HG03039 (cell line): ENCODE measurements at regions not wholly inside any gene's neighbourhood (a gene's known extent, or its start where the extent isn't known, plus 50 kb on each side); places are given as distances from the start of the nearest gene placed in this dataset.

Source experiments
- ATAC-seq: cut with Tn5 transposase; IDR thresholded peaks from one replicate; pipeline ENCODE4 v1.9.1; 2021; ENCODE audit warnings: mild to moderate bottlenecking, moderate library complexity; ENCODE audit not compliant: unreplicated experiment

- ATAC-seq: no peak
Observed at GRCh38 chr5:8756498-8757084, 789.3 kb downstream of the SEMA5A start.

DNA sequence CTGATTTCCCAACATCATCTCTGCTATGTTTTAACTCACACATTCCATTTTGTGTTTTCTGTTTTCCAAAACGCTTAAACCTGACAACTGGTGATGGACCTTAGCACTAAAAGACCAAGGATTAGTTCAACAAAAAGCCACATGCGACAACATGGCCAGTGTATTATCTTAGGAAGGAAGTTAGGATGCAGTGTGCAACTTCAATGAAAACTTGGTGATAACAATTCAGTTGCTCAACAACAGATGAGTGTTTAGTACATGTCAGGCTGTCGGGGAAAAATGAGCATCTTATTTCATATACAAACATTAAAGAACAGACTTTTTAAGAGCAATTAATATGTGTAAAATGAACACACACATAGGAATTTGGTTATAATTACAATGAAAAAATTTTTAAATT lies 780.0 kb downstream of the SEMA5A start:
- no peak for ATAC-seq

GRCh38 chr5:8766448-8766847 lies 779.4 kb downstream of the SEMA5A start:
- no peak for ATAC-seq

GRCh38 chr5:8767111-8767510 lies 778.8 kb downstream of the SEMA5A start:
- ATAC-seq: no peak

- no peak for ATAC-seq
Observed at GRCh38 chr5:8767746-8768145, 778.1 kb downstream of the SEMA5A start.

DNA sequence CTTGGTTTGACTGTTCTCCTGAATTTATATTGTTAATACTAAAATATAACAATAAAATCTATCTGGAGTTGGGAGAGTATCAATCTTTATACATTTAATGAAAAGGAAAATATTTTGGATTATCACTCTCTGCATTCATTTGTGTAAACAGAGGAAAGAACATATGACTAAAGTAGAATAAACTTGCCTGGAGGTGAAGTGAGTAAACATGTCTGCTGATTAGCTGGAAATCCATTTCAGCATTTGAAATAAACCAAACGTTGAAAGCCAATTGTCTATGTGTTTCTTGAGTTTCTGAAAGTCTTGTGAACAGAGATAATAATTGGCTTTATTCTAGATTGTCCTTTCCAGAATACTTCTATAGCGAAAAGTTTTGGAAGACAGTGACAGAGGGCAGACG lies 776.2 kb downstream of the SEMA5A start:
- ATAC-seq: no peak

- ATAC-seq: no peak
Observed at GRCh38 chr5:8770431-8770830, 775.4 kb downstream of the SEMA5A start.

GRCh38 chr5:8773046-8773615 lies 772.7 kb downstream of the SEMA5A start:
- ATAC-seq: no peak

GRCh38 chr5:8784692-8785091 lies 761.2 kb downstream of the SEMA5A start:
- ATAC-seq: no peak

GRCh38 chr5:8788246-8788645 lies 757.6 kb downstream of the SEMA5A start:
- ATAC-seq: no peak

DNA sequence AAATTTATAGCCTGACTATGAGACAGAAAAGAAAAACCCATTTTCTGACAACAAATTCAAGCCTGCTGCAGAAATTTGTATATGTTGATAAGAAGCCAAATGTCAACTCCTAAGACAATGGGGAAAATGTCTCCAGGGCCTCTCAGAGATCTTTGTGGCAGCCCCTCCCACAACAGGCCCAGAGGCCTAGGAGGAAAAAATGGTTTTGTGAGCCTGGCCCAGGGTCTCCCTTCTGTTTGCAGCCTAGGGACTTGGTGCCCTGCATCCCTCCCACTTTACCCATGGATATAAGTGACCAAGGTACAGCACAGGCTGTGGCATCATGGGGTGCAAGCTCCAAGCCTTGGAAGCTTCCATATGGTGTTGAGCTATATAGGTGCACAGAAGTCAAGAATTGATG lies 740.2 kb downstream of the SEMA5A start:
- no peak for ATAC-seq

GRCh38 chr5:8807636-8808035 lies 738.2 kb downstream of the SEMA5A start:
- ATAC-seq: no peak

DNA sequence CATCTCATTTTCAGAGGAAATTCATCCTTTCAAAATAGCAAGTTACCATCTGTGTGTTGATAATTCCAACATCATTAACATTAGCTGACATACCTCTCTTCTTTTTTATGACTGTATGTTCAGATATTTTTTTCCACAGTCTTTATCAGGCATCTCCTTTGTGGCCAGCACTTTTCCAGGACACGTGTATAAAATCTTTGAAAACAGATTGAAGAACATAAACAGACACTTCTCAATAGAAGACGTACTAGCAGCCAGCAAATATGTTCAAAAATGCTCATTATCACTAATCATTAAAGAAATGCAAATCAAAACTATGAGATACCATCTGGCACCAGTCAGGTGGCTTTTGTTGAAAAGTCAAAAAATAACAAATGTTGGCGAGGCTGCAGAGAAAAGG lies 734.3 kb downstream of the SEMA5A start:
- ATAC-seq: no peak

DNA sequence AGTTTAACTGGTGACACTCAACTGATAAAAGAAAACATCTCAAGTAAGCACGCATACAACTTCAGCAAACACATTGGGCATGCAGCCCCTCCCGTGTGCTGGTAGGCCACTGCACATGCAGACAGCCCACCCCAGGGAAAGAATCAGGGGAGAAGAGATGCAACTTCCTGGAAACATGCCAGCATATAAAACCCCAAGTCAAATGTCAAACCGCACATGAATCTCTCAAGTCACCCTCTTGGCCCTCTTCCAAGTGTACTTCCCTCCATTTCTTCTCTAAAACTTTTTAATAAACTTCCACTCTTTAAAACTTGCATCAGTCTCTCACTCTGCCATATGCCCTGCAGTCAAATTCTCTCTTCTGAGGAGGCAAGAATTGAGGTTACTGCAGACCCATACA lies 732.7 kb downstream of the SEMA5A start:
- no peak for ATAC-seq

DNA sequence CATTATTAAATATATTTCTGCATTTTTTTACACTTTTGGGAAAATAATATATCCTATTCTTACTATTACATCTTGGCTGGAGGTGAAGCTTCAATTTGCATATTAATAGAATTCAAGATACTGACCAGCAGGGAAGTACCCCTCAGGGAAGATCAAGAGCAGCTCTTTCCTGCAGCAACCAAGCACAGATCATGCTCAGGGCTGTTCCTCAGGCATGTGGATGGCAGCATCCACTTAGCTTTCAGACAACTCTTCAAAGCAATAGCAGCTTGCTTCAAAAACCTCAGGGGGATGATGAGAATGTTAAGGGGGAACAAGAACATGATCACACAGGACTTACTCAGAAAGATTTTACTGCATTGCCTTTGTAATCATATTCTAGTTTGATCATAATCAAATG lies 731.8 kb downstream of the SEMA5A start:
- ATAC-seq: no peak

- ATAC-seq: no peak
Observed at GRCh38 chr5:8824371-8824770, 721.5 kb downstream of the SEMA5A start.

- no peak for ATAC-seq
Observed at GRCh38 chr5:8825139-8825757, 720.6 kb downstream of the SEMA5A start.

- no peak for ATAC-seq
Observed at GRCh38 chr5:8826508-8826907, 719.4 kb downstream of the SEMA5A start.

DNA sequence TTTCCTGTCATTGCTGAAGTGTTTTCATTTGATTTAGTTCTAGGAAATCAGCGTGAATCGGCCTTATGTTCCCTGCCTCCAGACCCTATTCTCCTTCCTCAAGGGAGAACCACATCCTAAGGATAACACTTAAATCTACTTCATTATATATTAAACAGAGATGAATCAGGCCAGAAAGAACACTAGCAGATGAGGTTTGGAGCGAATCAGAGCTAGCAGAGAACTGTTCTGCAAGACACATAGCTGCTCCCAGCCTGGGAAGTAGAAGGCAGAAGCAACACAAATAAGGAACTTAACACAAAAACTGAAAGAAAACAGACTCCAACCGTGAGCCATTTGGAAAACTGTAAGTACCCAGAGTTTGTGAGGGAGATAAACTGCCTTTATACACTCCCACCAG lies 718.2 kb downstream of the SEMA5A start:
- no peak for ATAC-seq

DNA sequence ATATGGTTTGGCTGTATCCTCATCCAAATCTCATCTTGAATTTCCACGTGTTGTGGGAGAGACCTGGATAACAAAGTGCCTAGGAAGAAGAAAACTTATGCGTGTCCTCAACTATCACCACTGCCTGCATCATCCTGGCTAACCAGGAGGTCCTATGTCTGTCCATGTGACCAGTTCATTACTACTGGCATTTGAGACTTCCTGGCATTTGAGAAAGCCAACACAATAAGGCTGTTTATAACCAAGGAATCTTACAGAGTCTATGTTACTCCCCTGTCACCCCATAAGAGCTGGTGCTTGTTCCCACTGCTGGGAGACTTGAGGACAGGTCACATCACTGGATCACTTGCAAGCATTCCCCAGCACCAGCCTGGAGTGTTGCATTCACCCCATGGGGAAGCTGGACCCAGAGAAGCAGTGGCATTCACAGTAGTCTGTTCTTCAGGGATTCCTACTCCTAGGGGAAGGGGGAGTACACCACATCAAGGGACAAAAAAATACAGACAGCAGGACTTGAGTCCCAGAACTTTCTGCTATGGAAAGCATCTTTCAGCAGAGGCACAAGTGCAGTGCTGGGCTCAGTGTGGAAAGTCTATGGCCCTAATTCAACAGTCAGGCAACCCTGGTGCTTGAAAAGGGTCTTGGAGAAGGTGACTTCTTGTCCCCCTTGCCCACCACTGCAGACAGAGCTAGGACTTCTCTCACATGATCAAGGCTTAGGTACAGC lies 717.1 kb downstream of the SEMA5A start:
- no peak for ATAC-seq

- no peak for ATAC-seq
Observed at GRCh38 chr5:8829323-8830029, 716.4 kb downstream of the SEMA5A start.
